Osteoblast (primary cell): ENCODE measurements at regions not wholly inside any gene's neighbourhood (a gene's known extent, or its start where the extent isn't known, plus 50 kb on each side); places are given as distances from the start of the nearest gene placed in this dataset.

Source experiments
- DNase-seq: peaks from one replicate; pipeline ENCODE4 v3.0.0; 2011; ENCODE audit warnings: low spot score, mixed read lengths; ENCODE audit not compliant: insufficient read length; ENCODE audit errors: missing footprints
- H2AFZ ChIP-seq: 2 replicates; pipeline ENCODE4 v1.6.0; 2011; ENCODE audit warnings: mild to moderate bottlenecking, low read length
- H3K27ac ChIP-seq: 2 replicates; pipeline ENCODE4 v1.5.1; 2011; ENCODE audit warnings: mild to moderate bottlenecking, low read depth, low read length, moderate library complexity
- H3K27me3 ChIP-seq: 2 replicates; pipeline ENCODE4 v1.6.0; 2012; ENCODE audit warnings: mild to moderate bottlenecking, control low read depth, inconsistent platforms, low read length, moderate library complexity; ENCODE audit not compliant: insufficient read depth
- H3K36me3 ChIP-seq: 2 replicates; pipeline ENCODE4 v1.5.1; 2011; ENCODE audit warnings: mild to moderate bottlenecking, low read length, control low read depth, moderate library complexity; ENCODE audit not compliant: insufficient read depth
- H3K4me1 ChIP-seq: 2 replicates; pipeline ENCODE4 v1.5.1; 2011; ENCODE audit warnings: mild to moderate bottlenecking, low read length, control low read depth, moderate library complexity; ENCODE audit not compliant: insufficient read depth
- H3K4me2 ChIP-seq: 2 replicates; pipeline ENCODE4 v1.6.0; 2011; ENCODE audit warnings: mild to moderate bottlenecking, low read length; ENCODE audit not compliant: insufficient read depth
- H3K4me3 ChIP-seq: fragments of 200-600 bp; sonication (generic); 3 replicates; pipeline ENCODE4 v1.5.1; 2012; ENCODE audit warnings: mild to moderate bottlenecking, low read length, inconsistent platforms; ENCODE audit not compliant: insufficient read depth
- H3K79me2 ChIP-seq: 2 replicates; pipeline ENCODE4 v1.6.0; 2012; ENCODE audit warnings: mild to moderate bottlenecking, low read length, control low read depth, inconsistent platforms; ENCODE audit not compliant: insufficient read depth
- H3K9me3 ChIP-seq: 2 replicates; pipeline ENCODE4 v1.5.1; 2011; ENCODE audit warnings: low read depth, low read length, control low read depth
- H4K20me1 ChIP-seq: 2 replicates; pipeline ENCODE4 v1.6.0; 2012; ENCODE audit warnings: mild to moderate bottlenecking, low read length, control low read depth; ENCODE audit not compliant: insufficient read depth
- TF ChIP-seq, protein P1 (sequence below): IDR thresholded peaks from 2 replicates; pipeline ENCODE4 v1.5.1; 2011; ENCODE audit warnings: mild to moderate bottlenecking, low read depth, low read length, moderate library complexity; ENCODE audit errors: extremely low read depth

DNA sequence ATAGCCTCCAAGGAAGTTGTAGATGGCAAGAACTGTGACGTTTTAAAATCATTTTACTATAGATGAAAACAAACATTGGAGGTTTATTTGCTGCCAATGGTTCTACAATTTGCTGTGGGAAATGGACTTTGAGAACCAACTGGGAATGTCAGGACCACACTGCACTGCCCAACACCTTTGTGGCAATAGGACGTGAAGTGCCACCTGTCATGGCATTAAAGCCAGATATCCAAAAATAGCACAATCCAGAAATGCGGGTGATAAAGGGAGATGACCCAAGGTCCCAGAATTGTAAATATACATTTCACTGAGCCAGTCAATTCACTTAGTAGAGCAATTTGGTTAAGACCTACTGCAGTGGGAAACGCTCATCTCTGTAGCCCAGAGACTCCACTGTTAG lies 116.4 kb downstream of the MPP7 start:
- H3K9me3 ChIP-seq, result no peaks in the 10 kb centered on the region
- no peaks in the 10 kb centered on the region for H3K36me3 ChIP-seq
- H4K20me1 ChIP-seq, result no peaks in the 10 kb centered on the region
- TF ChIP-seq, protein P1, sequence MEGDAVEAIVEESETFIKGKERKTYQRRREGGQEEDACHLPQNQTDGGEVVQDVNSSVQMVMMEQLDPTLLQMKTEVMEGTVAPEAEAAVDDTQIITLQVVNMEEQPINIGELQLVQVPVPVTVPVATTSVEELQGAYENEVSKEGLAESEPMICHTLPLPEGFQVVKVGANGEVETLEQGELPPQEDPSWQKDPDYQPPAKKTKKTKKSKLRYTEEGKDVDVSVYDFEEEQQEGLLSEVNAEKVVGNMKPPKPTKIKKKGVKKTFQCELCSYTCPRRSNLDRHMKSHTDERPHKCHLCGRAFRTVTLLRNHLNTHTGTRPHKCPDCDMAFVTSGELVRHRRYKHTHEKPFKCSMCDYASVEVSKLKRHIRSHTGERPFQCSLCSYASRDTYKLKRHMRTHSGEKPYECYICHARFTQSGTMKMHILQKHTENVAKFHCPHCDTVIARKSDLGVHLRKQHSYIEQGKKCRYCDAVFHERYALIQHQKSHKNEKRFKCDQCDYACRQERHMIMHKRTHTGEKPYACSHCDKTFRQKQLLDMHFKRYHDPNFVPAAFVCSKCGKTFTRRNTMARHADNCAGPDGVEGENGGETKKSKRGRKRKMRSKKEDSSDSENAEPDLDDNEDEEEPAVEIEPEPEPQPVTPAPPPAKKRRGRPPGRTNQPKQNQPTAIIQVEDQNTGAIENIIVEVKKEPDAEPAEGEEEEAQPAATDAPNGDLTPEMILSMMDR, result no peak
- H3K4me2 ChIP-seq, result no peak overlapping the region
- H3K79me2 ChIP-seq, result no peaks in the 10 kb centered on the region
- H2AFZ ChIP-seq, result no peak overlapping the region
- peaks cover 4% of the 10 kb centered on the region for H3K4me1 ChIP-seq
- H3K4me3 ChIP-seq, result no peak overlapping the region
- H3K27me3 ChIP-seq, result peaks cover 8% of the 10 kb centered on the region
- DNase-seq, result no peak
- H3K27ac ChIP-seq, result no peak overlapping the region

DNA sequence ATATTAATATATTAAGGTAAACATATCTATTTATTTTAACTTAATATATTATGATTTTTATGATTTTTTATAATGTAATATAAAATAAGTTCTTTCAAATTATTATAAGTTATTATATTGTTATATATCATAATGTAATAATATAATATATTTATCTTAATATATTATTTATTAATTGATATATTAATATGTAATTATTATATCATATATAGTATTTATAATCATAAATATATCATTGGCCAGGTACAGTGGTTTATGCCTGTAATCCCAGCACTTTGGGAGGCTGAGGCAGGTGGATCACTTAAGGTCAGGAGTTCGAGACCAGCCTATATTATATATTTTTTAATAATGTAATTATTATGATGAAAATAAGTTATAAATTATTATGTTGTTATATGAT lies 118.1 kb downstream of the MPP7 start:
- peaks cover 4% of the 10 kb centered on the region for H3K4me1 ChIP-seq
- TF ChIP-seq, protein P1, result no peak

DNA sequence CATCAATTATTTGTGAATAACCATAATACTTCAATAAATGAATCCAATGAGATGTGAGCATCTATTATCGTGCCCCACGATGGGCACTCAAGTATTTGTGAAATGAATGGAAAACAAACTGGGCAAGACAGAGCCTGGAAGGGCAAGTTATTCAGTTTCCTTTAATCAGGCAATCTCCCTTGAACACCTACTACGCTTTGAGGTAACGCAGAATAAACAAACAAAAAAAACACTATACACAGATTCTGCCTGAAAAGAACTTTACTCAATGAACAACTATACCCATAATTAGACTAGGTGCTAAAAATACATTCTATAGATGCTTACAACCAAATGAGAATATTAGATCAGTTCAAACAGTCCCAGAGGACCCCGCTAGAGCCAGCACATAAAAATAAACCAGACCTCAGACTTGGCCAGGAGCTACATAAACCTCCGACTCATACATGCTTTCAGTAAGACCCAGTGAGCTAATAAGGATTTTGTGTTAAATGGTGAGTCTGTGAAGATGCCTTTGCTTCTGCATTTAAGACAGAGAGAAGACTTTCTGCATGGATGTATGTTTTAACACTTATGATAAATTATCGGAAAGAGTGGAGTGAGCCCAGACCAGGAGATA lies 121.3 kb downstream of the MPP7 start:
- no peak overlapping the region for H3K4me2 ChIP-seq
- H3K36me3 ChIP-seq, result no peaks in the 10 kb centered on the region
- no peak for DNase-seq
- no peak overlapping the region for H3K27ac ChIP-seq
- H3K4me3 ChIP-seq, result no peak overlapping the region
- no peaks in the 10 kb centered on the region for H3K9me3 ChIP-seq
- H4K20me1 ChIP-seq, result no peaks in the 10 kb centered on the region
- no peaks in the 10 kb centered on the region for H3K79me2 ChIP-seq
- H2AFZ ChIP-seq, result no peak overlapping the region
- H3K4me1 ChIP-seq, result peaks cover 9% of the 10 kb centered on the region
- no peaks in the 10 kb centered on the region for H3K27me3 ChIP-seq
- TF ChIP-seq, protein P1, result no peak

More for the DNA sequence above, 118.1 kb downstream of the MPP7 start:
- H3K4me3 ChIP-seq, result no peak overlapping the region
- no peak overlapping the region for H3K27ac ChIP-seq
- no peaks in the 10 kb centered on the region for H3K9me3 ChIP-seq
- no peak overlapping the region for H2AFZ ChIP-seq
- H3K79me2 ChIP-seq, result no peaks in the 10 kb centered on the region
- H4K20me1 ChIP-seq, result no peaks in the 10 kb centered on the region
- H3K27me3 ChIP-seq, result peaks cover 4% of the 10 kb centered on the region
- no peak for DNase-seq
- no peaks in the 10 kb centered on the region for H3K36me3 ChIP-seq
- H3K4me2 ChIP-seq, result no peak overlapping the region

GRCh38 chr10:28180654-28181053 lies 122.2 kb downstream of the MPP7 start:
- DNase-seq, result no peak
- Histone ChIP-seq H3K79me2 (no peaks in the 10 kb centered on the region), H3K4me1 (peaks cover 9% of the 10 kb centered on the region), H3K36me3 (no peaks in the 10 kb centered on the region), H3K9me3 (no peaks in the 10 kb centered on the region), H3K4me2 (no peak overlapping the region), H3K27me3 (no peaks in the 10 kb centered on the region), H3K27ac (no peak overlapping the region), H4K20me1 (no peaks in the 10 kb centered on the region), H2AFZ (no peak overlapping the region), H3K4me3 (no peak overlapping the region)
- TF ChIP-seq, protein P1, result no peak
